OCI-LY3 (cell line): ENCODE measurements at regions not wholly inside any gene's neighbourhood (a gene's known extent, or its start where the extent isn't known, plus 50 kb on each side); places are given as distances from the start of the nearest gene placed in this dataset.

ENCODE experiments used
- H2AFZ ChIP-seq: fragments of 200-600, 300-600 bp; shearing (Covaris generic); 2 replicates; pipeline ENCODE4 v1.6.0; 2014; ENCODE audit warnings: antibody characterized with exemption, low read depth, low read length
- H3K27ac ChIP-seq: fragments of 200-600, 300-600 bp; sonication (generic); 2 replicates; pipeline ENCODE4 v1.5.1; 2014; ENCODE audit warnings: mild to moderate bottlenecking, low read length, moderate library complexity, mixed read lengths
- H3K27me3 ChIP-seq: fragments of 200-600, 300-600 bp; sonication (generic); 2 replicates; pipeline ENCODE4 v1.6.1; 2014; ENCODE audit warnings: low read depth, low read length, mixed read lengths
- H3K36me3 ChIP-seq: fragments of 200-600, 300-600 bp; sonication (generic); replicated peaks from 2 replicates; pipeline ENCODE3; 2014; ENCODE audit warnings: low read depth, low read length, mixed read lengths
- H3K4me1 ChIP-seq: fragments of 300-600, 200-600 bp; sonication (generic); 2 replicates; pipeline ENCODE4 v1.6.1; 2014; ENCODE audit warnings: low read length, mixed read lengths
- H3K4me2 ChIP-seq: fragments of 200-600, 300-600 bp; sonication (generic); 2 replicates; pipeline ENCODE4 v1.6.1; 2014; ENCODE audit warnings: low read length, mixed read lengths
- H3K4me3 ChIP-seq: fragments of 300-600, 200-600 bp; sonication (generic); 2 replicates; pipeline ENCODE4 v1.5.1; 2014; ENCODE audit warnings: antibody characterized with exemption, mild to moderate bottlenecking, low read length, moderate library complexity
- H3K79me2 ChIP-seq: fragments of 300-600, 200-600 bp; shearing (Covaris generic); 2 replicates; pipeline ENCODE4 v1.6.1; 2014; ENCODE audit warnings: mild to moderate bottlenecking, low read length, mixed read lengths
- H3K9ac ChIP-seq: fragments of 300-600, 200-600 bp; shearing (Covaris generic); 2 replicates; pipeline ENCODE4 v1.6.0; 2014; ENCODE audit warnings: mild to moderate bottlenecking, low read length, moderate library complexity
- H3K9me3 ChIP-seq: fragments of 200-600, 300-600 bp; shearing (Covaris generic); 2 replicates; pipeline ENCODE4 v1.6.1; 2014; ENCODE audit warnings: low read length, mixed read lengths; ENCODE audit not compliant: insufficient read depth
- H4K20me1 ChIP-seq: fragments of 200-600, 300-600 bp; sonication (generic); 2 replicates; pipeline ENCODE4 v1.6.1; 2016; ENCODE audit warnings: low read length, mixed read lengths; ENCODE audit not compliant: insufficient read depth
- CTCF ChIP-seq: fragments of 200-600, 300-600 bp; sonication (generic); IDR thresholded peaks from 2 replicates; pipeline ENCODE4 v1.5.1; 2014; ENCODE audit warnings: antibody characterized with exemption, low read length, low read depth
- EZH2phosphoT487 ChIP-seq: fragments of 200-600 bp; shearing (Covaris generic); IDR thresholded peaks from 2 replicates; pipeline ENCODE4 v1.6.1; 2018; ENCODE audit warnings: antibody characterized with exemption, mixed run types, low read depth

GRCh38 chr16:64148356-64148755 lies 973.5 kb downstream of the CDH11 start:
- H2AFZ ChIP-seq = no peak overlapping the region
- H3K4me2 ChIP-seq = no peak overlapping the region
- H3K4me3 ChIP-seq = no peak overlapping the region
- no peaks in the 10 kb centered on the region for H3K36me3 ChIP-seq
- H3K27ac ChIP-seq = no peak overlapping the region
- H4K20me1 ChIP-seq = no peaks in the 10 kb centered on the region
- no peaks in the 10 kb centered on the region for H3K27me3 ChIP-seq
- H3K9me3 ChIP-seq = no peaks in the 10 kb centered on the region
- TF ChIP-seq CTCF (no peak), EZH2phosphoT487 (no peak)
- no peaks in the 10 kb centered on the region for H3K4me1 ChIP-seq
- H3K79me2 ChIP-seq = no peaks in the 10 kb centered on the region
- no peak overlapping the region for H3K9ac ChIP-seq

DNA sequence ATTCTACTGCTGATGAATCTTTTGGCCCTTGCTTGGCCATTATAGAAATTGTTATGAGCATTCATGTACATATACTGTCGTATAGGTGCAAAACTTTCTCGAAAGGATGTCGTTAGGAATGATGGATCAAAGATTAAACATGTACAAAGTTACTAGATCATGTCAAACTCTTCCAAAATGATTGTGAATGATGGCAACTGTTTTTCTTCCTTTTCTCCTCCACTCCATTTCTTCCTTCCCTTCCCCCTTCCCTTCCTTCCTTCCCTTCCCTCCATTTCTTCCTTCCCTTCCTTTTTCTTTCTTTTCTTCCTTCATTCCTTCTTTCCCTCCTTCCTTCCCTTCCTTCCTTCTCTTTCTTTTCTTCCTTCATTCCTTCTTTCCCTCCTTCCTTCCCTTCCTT lies 973.9 kb downstream of the CDH11 start:
- Histone ChIP-seq H3K79me2 (no peaks in the 10 kb centered on the region), H3K27ac (no peak overlapping the region), H3K4me3 (no peak overlapping the region), H3K27me3 (no peaks in the 10 kb centered on the region), H3K9me3 (no peaks in the 10 kb centered on the region), H3K4me1 (no peaks in the 10 kb centered on the region), H3K4me2 (no peak overlapping the region), H4K20me1 (no peaks in the 10 kb centered on the region), H3K9ac (no peak overlapping the region), H3K36me3 (no peaks in the 10 kb centered on the region), H2AFZ (no peak overlapping the region)
- TF ChIP-seq EZH2phosphoT487 = no peak
- no peak for TF ChIP-seq CTCF

DNA sequence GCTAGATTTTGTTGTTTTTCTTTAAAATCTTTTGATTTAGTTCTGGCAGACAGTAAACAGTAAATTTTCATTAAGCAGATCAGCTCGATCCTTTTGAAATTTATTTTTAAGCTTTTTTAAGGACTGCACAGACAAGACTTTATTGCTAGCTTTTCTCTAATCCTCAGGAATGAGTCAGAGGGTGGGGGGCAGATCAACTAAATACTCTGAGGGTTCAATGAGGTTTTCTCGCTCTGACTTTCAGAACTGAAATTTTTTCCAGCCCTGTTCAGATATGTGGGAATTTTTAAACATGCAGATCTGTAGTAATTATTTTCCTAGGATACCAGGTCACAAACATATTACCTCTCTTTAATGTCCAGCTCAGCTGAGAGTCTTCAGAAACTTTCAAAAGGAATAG lies 977.2 kb downstream of the CDH11 start:
- H3K4me2 ChIP-seq = no peak overlapping the region
- no peaks in the 10 kb centered on the region for H3K36me3 ChIP-seq
- H3K79me2 ChIP-seq = no peaks in the 10 kb centered on the region
- H3K27ac ChIP-seq = no peak overlapping the region
- H3K9ac ChIP-seq = no peak overlapping the region
- H3K27me3 ChIP-seq = no peaks in the 10 kb centered on the region
- TF ChIP-seq CTCF (no peak), EZH2phosphoT487 (no peak)
- H3K9me3 ChIP-seq = no peaks in the 10 kb centered on the region
- no peaks in the 10 kb centered on the region for H4K20me1 ChIP-seq
- H2AFZ ChIP-seq = no peak overlapping the region
- no peak overlapping the region for H3K4me3 ChIP-seq
- H3K4me1 ChIP-seq = no peaks in the 10 kb centered on the region

GRCh38 chr16:64138621-64139020 lies 983.2 kb downstream of the CDH11 start:
- Histone ChIP-seq H3K4me3 (no peak overlapping the region), H3K36me3 (no peaks in the 10 kb centered on the region), H3K4me1 (no peaks in the 10 kb centered on the region), H3K27me3 (no peaks in the 10 kb centered on the region), H3K27ac (no peak overlapping the region), H3K79me2 (no peaks in the 10 kb centered on the region), H3K4me2 (no peak overlapping the region), H2AFZ (no peak overlapping the region), H3K9ac (no peak overlapping the region), H4K20me1 (no peaks in the 10 kb centered on the region), H3K9me3 (no peaks in the 10 kb centered on the region)
- no peak for TF ChIP-seq CTCF
- TF ChIP-seq EZH2phosphoT487 = no peak
